ENCODE measurements at regions not wholly inside any gene's neighbourhood (a gene's known extent, or its start where the extent isn't known, plus 50 kb on each side); places are given as distances from the start of the nearest gene placed in this dataset.

DNA sequence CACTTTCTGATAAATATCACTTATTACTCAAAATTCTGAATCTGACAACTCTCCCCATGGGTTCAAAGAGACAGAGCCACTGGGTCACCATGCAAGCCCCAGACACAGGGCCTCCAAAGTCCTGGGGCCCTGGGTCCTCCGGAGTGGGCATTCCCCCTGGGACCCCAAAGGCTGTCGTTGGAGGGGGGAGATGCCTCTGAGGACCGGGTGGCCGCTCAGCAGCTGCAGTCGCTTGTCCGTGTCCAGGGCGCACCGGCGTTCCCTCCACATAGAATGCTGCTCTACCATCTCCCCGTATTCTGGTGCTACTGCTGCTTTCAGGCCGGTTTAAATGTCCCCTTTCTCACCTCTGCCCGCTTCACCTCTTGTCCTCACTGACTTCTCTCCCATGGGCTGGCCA is 246.1 kb downstream of the TEX29 start:
- H4K20me1 ChIP-seq (ENCODE audit: control insufficient read depth, extremely low read depth, insufficient read depth, low read length), result no peaks in the 10 kb centered on the region
- H3K36me3 ChIP-seq (ENCODE audit: control insufficient read depth in 2 of 2, extremely low read depth in 1 of 2, insufficient read depth in 2 of 2, low read length in 2 of 2), result no peaks in the 10 kb centered on the region
- H3K27me3 ChIP-seq (ENCODE audit: control insufficient read depth, extremely low read depth, insufficient read depth, low read length), result no peaks in the 10 kb centered on the region
- H3K27ac ChIP-seq (ENCODE audit: control insufficient read depth, insufficient read depth, low read length), result no peak overlapping the region
- H3K9me3 ChIP-seq (ENCODE audit: control insufficient read depth, low read depth, low read length), result peaks cover 12% of the 10 kb centered on the region
- dilution Hi-C loops (cut with MboI; ENCODE audit: extremely low pct_ligation_motif_present, low sequenced_read_pairs), result no loop called here
- no peak for FAIRE-seq
- H3K4me2 ChIP-seq (ENCODE audit: control insufficient read depth, extremely low read depth, insufficient read depth, low read depth, low read length), result no peak overlapping the region
- H3K4me1 ChIP-seq (ENCODE audit: control insufficient read depth, extremely low read depth, insufficient read depth, low read length), result no peaks in the 10 kb centered on the region
- TF ChIP-seq, protein P1, sequence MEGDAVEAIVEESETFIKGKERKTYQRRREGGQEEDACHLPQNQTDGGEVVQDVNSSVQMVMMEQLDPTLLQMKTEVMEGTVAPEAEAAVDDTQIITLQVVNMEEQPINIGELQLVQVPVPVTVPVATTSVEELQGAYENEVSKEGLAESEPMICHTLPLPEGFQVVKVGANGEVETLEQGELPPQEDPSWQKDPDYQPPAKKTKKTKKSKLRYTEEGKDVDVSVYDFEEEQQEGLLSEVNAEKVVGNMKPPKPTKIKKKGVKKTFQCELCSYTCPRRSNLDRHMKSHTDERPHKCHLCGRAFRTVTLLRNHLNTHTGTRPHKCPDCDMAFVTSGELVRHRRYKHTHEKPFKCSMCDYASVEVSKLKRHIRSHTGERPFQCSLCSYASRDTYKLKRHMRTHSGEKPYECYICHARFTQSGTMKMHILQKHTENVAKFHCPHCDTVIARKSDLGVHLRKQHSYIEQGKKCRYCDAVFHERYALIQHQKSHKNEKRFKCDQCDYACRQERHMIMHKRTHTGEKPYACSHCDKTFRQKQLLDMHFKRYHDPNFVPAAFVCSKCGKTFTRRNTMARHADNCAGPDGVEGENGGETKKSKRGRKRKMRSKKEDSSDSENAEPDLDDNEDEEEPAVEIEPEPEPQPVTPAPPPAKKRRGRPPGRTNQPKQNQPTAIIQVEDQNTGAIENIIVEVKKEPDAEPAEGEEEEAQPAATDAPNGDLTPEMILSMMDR (optimal IDR thresholded peaks at IDR 0.05 in 1 of 3, IDR thresholded peaks at IDR 0.05 in 1 of 3, conservative IDR thresholded peaks at IDR 0.05 in 1 of 3; ENCODE audit: extremely low read depth in 1 of 3, insufficient read depth in 2 of 3, low read length in 3 of 3), result no peak
- DNase-seq (ENCODE audit: low read depth, low spot score), result no peak
- H2AFZ ChIP-seq (ENCODE audit: control insufficient read depth, low read length), result no peak overlapping the region
- H3K79me2 ChIP-seq (ENCODE audit: control insufficient read depth, insufficient read depth, low read length), result no peaks in the 10 kb centered on the region
- no peaks in the 10 kb centered on the region for H3K9me1 ChIP-seq (ENCODE audit: control insufficient read depth, extremely low read depth, insufficient read depth, low read length)
- H3K9ac ChIP-seq (ENCODE audit: control insufficient read depth, extremely low read depth, insufficient read depth, low read length), result no peak overlapping the region
- no peak overlapping the region for H3K4me3 ChIP-seq (ENCODE audit: control insufficient read depth in 2 of 3, extremely low read depth in 1 of 3, insufficient read depth in 2 of 3, low read depth in 1 of 3, low read length in 3 of 3)

DNA sequence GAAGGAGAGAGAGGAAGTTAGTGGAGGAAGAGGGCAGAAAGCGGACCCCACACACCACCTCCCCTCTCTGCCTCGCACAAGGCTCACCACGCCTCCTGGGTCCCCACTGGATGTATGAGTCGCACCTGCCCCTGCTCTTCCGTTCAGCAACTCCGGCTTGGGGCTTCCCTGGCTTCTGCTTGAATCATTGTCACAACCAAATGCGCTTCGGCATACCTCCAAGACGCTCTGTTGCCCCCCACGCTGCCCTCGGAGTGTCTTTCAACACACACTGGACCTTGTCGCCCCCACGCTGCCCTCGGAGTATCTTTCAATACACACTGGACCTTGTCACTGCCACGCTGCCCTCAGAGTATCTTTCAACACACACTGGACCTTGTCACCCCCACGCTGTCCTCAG is 247.2 kb downstream of the TEX29 start:
- no peaks in the 10 kb centered on the region for H3K27me3 ChIP-seq (ENCODE audit: control insufficient read depth, extremely low read depth, insufficient read depth, low read length)
- no peaks in the 10 kb centered on the region for H3K36me3 ChIP-seq (ENCODE audit: control insufficient read depth in 2 of 2, extremely low read depth in 1 of 2, insufficient read depth in 2 of 2, low read length in 2 of 2)
- FAIRE-seq, result no peak
- no peak overlapping the region for H2AFZ ChIP-seq (ENCODE audit: control insufficient read depth, low read length)
- no peak overlapping the region for H3K4me2 ChIP-seq (ENCODE audit: control insufficient read depth, extremely low read depth, insufficient read depth, low read depth, low read length)
- H4K20me1 ChIP-seq (ENCODE audit: control insufficient read depth, extremely low read depth, insufficient read depth, low read length), result no peaks in the 10 kb centered on the region
- no peaks in the 10 kb centered on the region for H3K9me1 ChIP-seq (ENCODE audit: control insufficient read depth, extremely low read depth, insufficient read depth, low read length)
- no peak overlapping the region for H3K9ac ChIP-seq (ENCODE audit: control insufficient read depth, extremely low read depth, insufficient read depth, low read length)
- no peak overlapping the region for H3K27ac ChIP-seq (ENCODE audit: control insufficient read depth, insufficient read depth, low read length)
- no peaks in the 10 kb centered on the region for H3K79me2 ChIP-seq (ENCODE audit: control insufficient read depth, insufficient read depth, low read length)
- dilution Hi-C loops (cut with MboI; ENCODE audit: extremely low pct_ligation_motif_present, low sequenced_read_pairs), result no loop called here
- H3K9me3 ChIP-seq (ENCODE audit: control insufficient read depth, low read depth, low read length), result peaks cover 9% of the 10 kb centered on the region
- H3K4me3 ChIP-seq (ENCODE audit: control insufficient read depth in 2 of 3, extremely low read depth in 1 of 3, insufficient read depth in 2 of 3, low read depth in 1 of 3, low read length in 3 of 3), result no peak overlapping the region
- DNase-seq (ENCODE audit: low read depth, low spot score), result no peak
- TF ChIP-seq EZH2 (IDR thresholded peaks at IDR 0.05; ENCODE audit: low read length), result no peak
- TF ChIP-seq, protein P1 (optimal IDR thresholded peaks at IDR 0.05 in 1 of 3, IDR thresholded peaks at IDR 0.05 in 1 of 3, conservative IDR thresholded peaks at IDR 0.05 in 1 of 3; ENCODE audit: extremely low read depth in 1 of 3, insufficient read depth in 2 of 3, low read length in 3 of 3), result no peak
- no peaks in the 10 kb centered on the region for H3K4me1 ChIP-seq (ENCODE audit: control insufficient read depth, extremely low read depth, insufficient read depth, low read length)

Measured in keratinocyte (primary cell).